Neuronal stem cell (in vitro differentiated cells): ENCODE measurements at regions not wholly inside any gene's neighbourhood (a gene's known extent, or its start where the extent isn't known, plus 50 kb on each side); places are given as distances from the start of the nearest gene placed in this dataset. TPM values are rescaled to one million over a fixed set of nuclear protein-coding genes. Genes with fewer than 3 reads are reported as not detected.

Source experiments
- DNase-seq: peaks from one replicate; pipeline ENCODE4 v3.0.0-alpha.2; 2013; ENCODE audit warnings: low spot score
- H2AFZ ChIP-seq: one replicate; pipeline ENCODE4 v1.6.1; 2013; ENCODE audit warnings: mild to moderate bottlenecking, low read length, inconsistent platforms
- H2AK5ac ChIP-seq: 2 replicates; pipeline ENCODE4 v1.6.1; 2013; ENCODE audit warnings: low read depth, mild to moderate bottlenecking, inconsistent platforms, low read length, moderate library complexity, mixed read lengths
- H2BK120ac ChIP-seq: 2 replicates; pipeline ENCODE4 v1.6.1; 2013; ENCODE audit warnings: low read depth, mild to moderate bottlenecking, inconsistent platforms, low read length, moderate library complexity, mixed read lengths
- H2BK12ac ChIP-seq: one replicate; pipeline ENCODE4 v1.6.1; 2013; ENCODE audit warnings: low read length, inconsistent platforms
- H2BK15ac ChIP-seq: 2 replicates; pipeline ENCODE4 v1.6.1; 2013; ENCODE audit warnings: mild to moderate bottlenecking, low read length, inconsistent platforms, mixed read lengths
- H2BK5ac ChIP-seq: one replicate; pipeline ENCODE4 v1.6.1; 2013; ENCODE audit warnings: inconsistent platforms, mild to moderate bottlenecking, low read length, moderate library complexity
- H3K14ac ChIP-seq: one replicate; pipeline ENCODE4 v1.6.1; 2013; ENCODE audit warnings: low read length, inconsistent platforms
- H3K18ac ChIP-seq: 2 replicates; pipeline ENCODE4 v1.6.1; 2013; ENCODE audit warnings: low read length, inconsistent platforms
- H3K23ac ChIP-seq: 2 replicates; pipeline ENCODE4 v1.6.1; 2013; ENCODE audit warnings: low read depth, mild to moderate bottlenecking, mixed read lengths, low read length, inconsistent platforms; ENCODE audit not compliant: poor library complexity
- H3K27ac ChIP-seq: replicated peaks from 3 replicates; pipeline ENCODE4 v1.5.1; 2013; ENCODE audit warnings: low read length, inconsistent platforms
- H3K27me3 ChIP-seq, 3 experiments: 2 replicates each; pipeline ENCODE4 v1.6.1; 2013; ENCODE audit warnings: low read length in 3 of 3, mild to moderate bottlenecking in 2 of 3, inconsistent platforms in 1 of 3, low read depth in 1 of 3, mixed read lengths in 1 of 3, moderate library complexity in 1 of 3; ENCODE audit not compliant: control insufficient read depth in 3 of 3, insufficient read depth in 3 of 3
- H3K36me3 ChIP-seq, 2 donors: replicated peaks in 1 of 2; 2 replicates each; pipeline ENCODE4 v1.6.1; 2013; ENCODE audit warnings: low read length in 2 of 2; ENCODE audit not compliant: control insufficient read depth in 2 of 2, insufficient read depth in 2 of 2
- H3K4ac ChIP-seq: 2 replicates; pipeline ENCODE4 v1.6.1; 2013; ENCODE audit warnings: inconsistent platforms, mild to moderate bottlenecking, low read length, moderate library complexity
- H3K4me1 ChIP-seq, 2 donors: 1 replicate in 1 of 2; 2 replicates in 1 of 2; pipeline ENCODE4 v1.6.1; 2013; ENCODE audit warnings: low read length in 2 of 2, low read depth in 1 of 2; ENCODE audit not compliant: control insufficient read depth in 2 of 2, insufficient read depth in 1 of 2
- H3K4me2 ChIP-seq: one replicate; pipeline ENCODE4 v1.6.1; 2013; ENCODE audit warnings: mild to moderate bottlenecking, low read length, inconsistent platforms; ENCODE audit not compliant: insufficient read depth, poor library complexity, severe bottlenecking
- H3K4me3 ChIP-seq, 2 donors: 2 replicates each; pipeline ENCODE4 v1.5.1; 2013; ENCODE audit warnings: low read length in 2 of 2, mild to moderate bottlenecking in 2 of 2, inconsistent platforms in 1 of 2, moderate library complexity in 1 of 2
- H3K79me1 ChIP-seq: one replicate; pipeline ENCODE4 v1.6.1; 2013; ENCODE audit warnings: low read depth, mild to moderate bottlenecking, inconsistent platforms, low read length, moderate library complexity
- H3K9ac ChIP-seq: one replicate; pipeline ENCODE4 v1.6.1; 2013; ENCODE audit warnings: mild to moderate bottlenecking, low read depth, low read length, inconsistent platforms; ENCODE audit not compliant: poor library complexity
- H3K9me3 ChIP-seq, 2 donors: replicated peaks in 1 of 2; 2 replicates each; pipeline versions ENCODE3 to v1.6.1; 2013; ENCODE audit warnings: low read length in 2 of 2, mild to moderate bottlenecking in 2 of 2, inconsistent platforms in 1 of 2, low read depth in 1 of 2, mixed read lengths in 1 of 2, moderate library complexity in 1 of 2; ENCODE audit not compliant: control insufficient read depth in 2 of 2, insufficient read depth in 1 of 2
- H4K8ac ChIP-seq: one replicate; pipeline ENCODE4 v1.6.1; 2013; ENCODE audit warnings: low read depth, mild to moderate bottlenecking, inconsistent platforms, low read length, moderate library complexity
- H4K91ac ChIP-seq: one replicate; pipeline ENCODE4 v1.6.1; 2013; ENCODE audit warnings: low read length, low read depth, mild to moderate bottlenecking, inconsistent platforms; ENCODE audit not compliant: poor library complexity
- WGBS, 2 donors: extraction: QIAGEN DNeasy Blood & Tissue Kit; methylation state at CpG; one replicate each; pipeline ENCODE4 v1.1.7; 2013; ENCODE audit warnings: missing lambda C conversion rate in 2 of 2, mixed read lengths in 1 of 2; ENCODE audit not compliant: insufficient read length in 2 of 2, insufficient replicate concordance in 1 of 2; ENCODE audit errors: extremely low coverage in 2 of 2; 5-methylcytosine and 5-hydroxymethylcytosine counted together
- small RNA-seq: library from polyadenylated mRNA; stranded (forward); fragments of <200 nt; extraction: miRNeasy Mini kit (QIAGEN cat#:217004); gene quantifications from one replicate; pipeline ENCODE3, GENCODE V24; 2013; ENCODE audit not compliant: insufficient read depth

DNA sequence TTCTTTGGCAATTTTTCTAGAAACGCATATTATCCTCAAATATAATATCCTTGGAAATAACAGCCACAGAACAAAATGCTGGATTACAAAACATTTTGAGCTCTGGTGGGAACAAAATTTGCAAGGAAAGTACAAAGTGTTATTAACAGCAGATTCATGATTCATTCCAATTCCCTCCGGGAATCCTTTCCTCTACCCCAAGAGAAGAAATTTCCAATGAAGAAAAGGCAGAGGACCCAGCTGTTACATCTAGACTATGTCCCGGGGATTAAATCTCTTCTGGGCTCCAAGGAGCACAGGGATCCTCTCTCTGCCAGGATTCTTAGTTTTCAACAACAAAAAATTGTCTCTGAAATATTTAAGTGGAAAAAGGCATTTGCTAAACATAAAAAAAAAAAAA, 51.6 kb upstream of the TMEFF2 start:
- Histone ChIP-seq H3K36me3 (peaks cover 0 to 2% of the 10 kb centered on the region in 2 donors), H2AK5ac (no peak overlapping the region), H4K8ac (no peak overlapping the region), H3K4ac (no peak overlapping the region), H3K9me3 (no peaks in the 10 kb centered on the region), H3K4me1 (no peaks in the 10 kb centered on the region), H2BK12ac (no peak overlapping the region), H2BK120ac (no peak overlapping the region), H3K18ac (no peak overlapping the region), H3K9ac (no peak overlapping the region), H3K27me3 (no peaks in the 10 kb centered on the region), H3K4me2 (no peak overlapping the region), H3K14ac (no peak overlapping the region), H3K79me1 (no peaks in the 10 kb centered on the region), H3K23ac (no peak overlapping the region), H2BK5ac (no peak overlapping the region), H3K27ac (no peak overlapping the region), H4K91ac (no peak overlapping the region), H2BK15ac (no peak overlapping the region), H3K4me3 (no peak overlapping the region), H2AFZ (no peak overlapping the region)
- no peak for DNase-seq
- WGBS, 2 donors = no CpG with 5 or more reads among the region's 3 CpGs

DNA sequence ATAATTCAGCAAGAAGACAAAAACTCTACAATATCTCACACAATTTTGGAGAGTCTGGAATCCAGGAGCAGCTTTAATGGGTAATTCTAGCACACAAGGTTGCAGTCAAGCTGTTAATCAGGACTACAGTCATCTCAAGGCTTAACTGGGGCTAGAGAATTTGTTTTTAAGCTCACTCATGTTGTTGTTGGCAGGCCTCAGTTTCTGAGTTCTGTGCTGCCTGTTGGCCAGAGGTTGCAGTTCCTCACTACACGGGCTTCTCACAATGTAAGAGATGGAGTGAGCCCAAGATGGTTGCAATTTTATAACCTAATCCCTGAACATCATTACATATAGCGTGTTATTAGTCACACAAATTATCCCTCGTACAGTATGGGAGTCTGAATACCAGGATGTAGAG, 50.6 kb upstream of the TMEFF2 start:
- Histone ChIP-seq H3K4me1 (no peaks in the 10 kb centered on the region), H3K4me3 (no peak overlapping the region), H4K91ac (no peak overlapping the region), H2BK15ac (no peak overlapping the region), H3K18ac (no peak overlapping the region), H4K8ac (no peak overlapping the region), H3K36me3 (peaks cover 0 to 2% of the 10 kb centered on the region in 2 donors), H3K27ac (no peak overlapping the region), H3K9me3 (no peaks in the 10 kb centered on the region), H2AFZ (no peak overlapping the region), H2BK120ac (no peak overlapping the region), H3K9ac (no peak overlapping the region), H2BK5ac (no peak overlapping the region), H3K23ac (no peak overlapping the region), H2AK5ac (no peak overlapping the region), H3K79me1 (no peaks in the 10 kb centered on the region), H3K14ac (no peak overlapping the region), H3K4ac (no peak overlapping the region), H2BK12ac (no peak overlapping the region), H3K27me3 (no peaks in the 10 kb centered on the region), H3K4me2 (no peak overlapping the region)
- no peak for DNase-seq
- no CpG with 5 or more reads among the region's 3 CpGs for WGBS, 2 donors

Small RNA genes in the stretch of these regions (small RNA-seq; reads per million reads assigned to genes)
- gene AC068135.1 = not detected
- not detected for gene AC074290.1
- gene RF00017 = not detected
- gene RF00273 = not detected
- not detected for gene RNU6-169P
